HG03354 (cell line): ENCODE measurements at regions not wholly inside any gene's neighbourhood (a gene's known extent, or its start where the extent isn't known, plus 50 kb on each side); places are given as distances from the start of the nearest gene placed in this dataset.
"Not testable (repeated sequence)": the region's sequence is repeated elsewhere in the genome, so short reads cannot be mapped to it uniquely, and the experiment has no call there.

ENCODE experiments used
- ATAC-seq: cut with Tn5 transposase; IDR thresholded peaks from one replicate; pipeline ENCODE4 v1.9.1; 2021; ENCODE audit warnings: mild to moderate bottlenecking; ENCODE audit not compliant: unreplicated experiment, poor library complexity, severe bottlenecking

- ATAC-seq: no peak
These were observed 1928.8 kb upstream of the CELF4 start for GRCh38 chr18:39494211-39494896.

GRCh38 chr18:39491408-39491807 lies 1925.8 kb upstream of the CELF4 start:
- ATAC-seq: no peak

GRCh38 chr18:39489431-39489830 lies 1923.8 kb upstream of the CELF4 start:
- no peak for ATAC-seq

GRCh38 chr18:39487932-39488331 lies 1922.3 kb upstream of the CELF4 start:
- ATAC-seq: no peak

- no peak for ATAC-seq
These were observed 1920.7 kb upstream of the CELF4 start for GRCh38 chr18:39486268-39486667.

GRCh38 chr18:39485696-39486095 lies 1920.1 kb upstream of the CELF4 start:
- ATAC-seq: no peak

GRCh38 chr18:39481281-39481680 lies 1915.7 kb upstream of the CELF4 start:
- no peak for ATAC-seq

GRCh38 chr18:39480494-39481195 lies 1915.0 kb upstream of the CELF4 start:
- ATAC-seq: no peak

- no peak for ATAC-seq
These were observed 1898.4 kb upstream of the CELF4 start for GRCh38 chr18:39464006-39464405.

GRCh38 chr18:39462436-39462835 lies 1896.8 kb upstream of the CELF4 start:
- no peak for ATAC-seq

GRCh38 chr18:39460136-39460535 lies 1894.5 kb upstream of the CELF4 start:
- ATAC-seq: no peak

- ATAC-seq: no peak
These were observed 1889.7 kb upstream of the CELF4 start for GRCh38 chr18:39455285-39455684.

GRCh38 chr18:39454866-39455265 lies 1889.3 kb upstream of the CELF4 start:
- ATAC-seq: no peak

GRCh38 chr18:39453882-39454281 lies 1888.3 kb upstream of the CELF4 start:
- ATAC-seq: no peak

- ATAC-seq: no peak
These were observed 1887.8 kb upstream of the CELF4 start for GRCh38 chr18:39453356-39453755.

GRCh38 chr18:39450958-39451357 lies 1885.4 kb upstream of the CELF4 start:
- no peak for ATAC-seq

GRCh38 chr18:39449566-39449965 lies 1884.0 kb upstream of the CELF4 start:
- no peak for ATAC-seq

GRCh38 chr18:39448942-39449341 lies 1883.3 kb upstream of the CELF4 start:
- no peak for ATAC-seq

- not testable (repeated sequence) for ATAC-seq
These were observed 1879.4 kb upstream of the CELF4 start for GRCh38 chr18:39444957-39445356.

- no peak for ATAC-seq
These were observed 1876.0 kb upstream of the CELF4 start for GRCh38 chr18:39441648-39442047.

GRCh38 chr18:39435996-39436395 lies 1870.4 kb upstream of the CELF4 start:
- ATAC-seq: no peak
